ENCODE measurements at regions not wholly inside any gene's neighbourhood (a gene's known extent, or its start where the extent isn't known, plus 50 kb on each side); places are given as distances from the start of the nearest gene placed in this dataset.
"Not testable (repeated sequence)": the region's sequence is repeated elsewhere in the genome, so short reads cannot be mapped to it uniquely, and the experiment has no call there.

DNA sequence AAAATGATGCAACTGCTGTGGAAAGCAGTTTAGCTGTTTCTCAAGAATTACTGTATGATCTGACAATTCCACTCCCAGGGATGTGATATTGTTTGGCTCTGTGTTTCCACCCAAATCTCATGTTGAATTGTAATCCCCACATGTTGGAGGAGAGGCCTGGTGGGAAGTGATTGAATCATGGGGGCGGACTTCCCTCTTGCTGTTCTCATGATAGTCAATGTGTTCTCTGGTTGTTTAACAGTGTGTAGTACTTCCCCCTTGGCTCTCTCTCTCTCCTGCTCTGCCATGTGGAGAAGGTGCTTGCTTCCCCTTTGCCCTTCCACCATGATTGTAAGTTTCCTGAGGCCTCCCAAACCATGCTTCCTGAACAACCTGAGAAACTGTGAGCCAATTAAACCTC, 93.4 kb upstream of the CPM start:
- no peak for DNase-seq (ENCODE audit: low read depth, low spot score)
- H3K4me3 ChIP-seq (ENCODE audit: low read length) = no peak overlapping the region

- DNase-seq (ENCODE audit: low read depth, low spot score) = no peak
- no peak overlapping the region for H3K4me3 ChIP-seq (ENCODE audit: low read length)
Observed at GRCh38 chr12:69027411-69027881, 94.5 kb upstream of the CPM start.

GRCh38 chr12:69028941-69029729, 96.2 kb upstream of the CPM start:
- no peak for DNase-seq (ENCODE audit: low read depth, low spot score)
- H3K4me3 ChIP-seq (ENCODE audit: low read length) = no peak overlapping the region

- no peak for DNase-seq (ENCODE audit: low read depth, low spot score)
- H3K4me3 ChIP-seq (ENCODE audit: low read length) = no peak overlapping the region
Observed at GRCh38 chr12:69030321-69030720, 97.3 kb upstream of the CPM start.

GRCh38 chr12:69036533-69036932, 103.6 kb upstream of the CPM start:
- H3K4me3 ChIP-seq (ENCODE audit: low read length) = no peak overlapping the region

GRCh38 chr12:69036999-69037398, 104.0 kb upstream of the CPM start:
- no peak overlapping the region for H3K4me3 ChIP-seq (ENCODE audit: low read length)
- DNase-seq (ENCODE audit: low read depth, low spot score) = no peak

More at GRCh38 chr12:69036533-69036932, 103.6 kb upstream of the CPM start:
- DNase-seq (ENCODE audit: low read depth, low spot score) = no peak

- H3K4me3 ChIP-seq (ENCODE audit: low read length) = no peak overlapping the region
- DNase-seq (ENCODE audit: low read depth, low spot score) = no peak
Observed at GRCh38 chr12:69039911-69040310, 106.9 kb upstream of the CPM start.

DNA sequence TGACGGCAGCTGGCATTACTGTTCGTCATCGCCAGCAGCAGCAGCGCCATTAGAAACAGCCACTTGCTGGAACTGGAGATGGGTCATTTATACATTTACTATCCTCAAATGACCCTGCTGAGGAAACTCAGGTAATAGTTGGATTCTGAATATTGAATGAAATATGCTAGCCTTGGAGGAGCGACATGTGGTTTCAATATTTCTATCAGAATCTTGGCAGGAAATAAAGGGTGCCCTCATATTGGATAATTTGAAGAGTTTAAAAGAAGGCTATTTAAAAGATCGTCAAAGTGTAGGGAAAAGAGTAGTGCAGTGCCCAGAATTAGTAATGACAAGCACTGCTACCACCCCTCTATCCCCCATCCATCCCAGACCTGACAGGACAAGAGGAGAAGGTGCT, 109.6 kb upstream of the CPM start:
- no peak overlapping the region for H3K4me3 ChIP-seq (ENCODE audit: low read length)
- DNase-seq (ENCODE audit: low read depth, low spot score) = no peak

DNA sequence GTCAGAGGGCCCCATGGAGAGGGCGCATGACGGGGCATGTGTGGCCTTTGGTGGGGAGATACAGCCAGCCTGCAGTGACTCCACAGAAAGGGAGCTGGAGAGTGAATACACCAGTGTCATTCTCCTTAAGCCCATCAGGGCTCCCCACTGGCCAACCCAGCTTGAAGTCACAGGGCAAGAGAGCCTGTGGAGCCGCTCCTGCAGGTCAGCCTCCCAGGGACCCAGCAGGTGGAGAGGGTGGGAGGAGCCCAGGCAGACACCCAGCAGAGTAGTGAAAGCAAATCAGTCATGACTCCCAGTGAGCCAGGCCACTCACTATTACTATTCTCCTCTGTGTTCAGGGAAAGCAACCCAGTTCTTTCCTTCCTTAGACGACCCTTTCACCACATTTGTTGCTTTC, 110.0 kb upstream of the CPM start:
- no peak overlapping the region for H3K4me3 ChIP-seq (ENCODE audit: low read length)
- DNase-seq (ENCODE audit: low read depth, low spot score) = no peak

DNA sequence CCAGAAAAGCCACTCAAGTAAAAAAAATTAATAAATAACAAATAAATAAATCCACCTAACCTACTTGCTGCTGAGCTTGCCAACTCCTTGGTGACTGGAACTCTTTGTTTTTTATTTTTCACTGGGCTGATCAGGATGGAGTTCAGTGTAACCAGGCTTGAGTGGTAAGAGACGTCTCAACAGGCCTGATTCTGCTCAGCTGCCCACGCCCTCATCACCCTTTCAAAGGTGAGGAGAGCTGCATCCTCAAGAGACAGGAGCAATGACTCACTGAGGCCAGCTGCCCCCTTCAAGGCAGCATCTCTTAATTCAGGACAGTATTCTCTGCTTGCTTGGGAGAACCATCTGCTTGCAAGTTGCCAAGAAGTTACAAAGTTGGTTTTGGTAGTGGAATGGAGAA, 111.9 kb upstream of the CPM start:
- no peak overlapping the region for H3K4me3 ChIP-seq (ENCODE audit: low read length)
- no peak for DNase-seq (ENCODE audit: low read depth, low spot score)

GRCh38 chr12:69045430-69045829, 112.5 kb upstream of the CPM start:
- DNase-seq (ENCODE audit: low read depth, low spot score) = no peak
- no peak overlapping the region for H3K4me3 ChIP-seq (ENCODE audit: low read length)

- H3K4me3 ChIP-seq (ENCODE audit: low read length) = no peak overlapping the region
- no peak for DNase-seq (ENCODE audit: low read depth, low spot score)
Observed at GRCh38 chr12:69046363-69046762, 113.4 kb upstream of the CPM start.

- no peak for DNase-seq (ENCODE audit: low read depth, low spot score)
- H3K4me3 ChIP-seq (ENCODE audit: low read length) = no peak overlapping the region
Observed at GRCh38 chr12:69046920-69047319, 113.9 kb upstream of the CPM start.

DNA sequence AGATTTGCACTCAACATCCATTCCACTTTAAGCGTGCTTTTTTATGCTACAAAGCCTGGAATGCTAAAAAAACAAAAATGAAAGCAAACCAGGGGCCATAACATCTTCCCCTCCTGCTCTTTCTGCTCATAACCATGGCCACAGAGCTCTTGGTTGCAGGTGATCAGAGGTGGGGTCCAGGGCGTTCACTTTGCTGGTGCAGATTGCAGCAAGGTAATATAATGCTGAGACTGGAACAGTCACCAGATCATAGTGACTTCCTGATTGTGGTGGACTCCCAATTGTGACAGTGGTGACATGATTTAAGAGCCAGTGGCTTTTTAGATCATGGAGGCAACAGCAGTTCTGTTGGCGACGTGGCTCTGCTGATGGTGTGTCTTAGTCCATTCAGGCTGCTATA, 115.0 kb upstream of the CPM start:
- no peak for DNase-seq (ENCODE audit: low read depth, low spot score)
- H3K4me3 ChIP-seq (ENCODE audit: low read length) = no peak overlapping the region

DNA sequence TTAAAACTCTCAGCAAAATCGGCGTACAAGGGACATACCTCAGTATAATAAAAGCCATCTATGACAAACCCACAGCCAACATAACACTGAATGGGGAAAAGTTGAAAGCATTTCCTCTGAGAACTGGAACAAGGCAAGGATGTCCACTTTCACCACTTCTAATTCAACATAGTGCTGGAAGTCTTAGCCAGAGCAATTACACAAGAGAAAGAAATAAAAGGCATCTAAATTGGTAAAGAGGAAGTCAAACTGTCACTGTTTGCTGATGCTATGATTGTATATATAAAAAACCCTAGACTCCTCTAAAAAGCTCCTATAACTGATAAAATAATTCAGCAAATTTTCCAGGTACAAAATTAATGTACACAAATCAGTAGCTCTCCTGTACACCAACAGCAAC, 116.9 kb upstream of the CPM start:
- not testable (repeated sequence) for DNase-seq (ENCODE audit: low read depth, low spot score); H3K4me3 ChIP-seq (ENCODE audit: low read length)

DNA sequence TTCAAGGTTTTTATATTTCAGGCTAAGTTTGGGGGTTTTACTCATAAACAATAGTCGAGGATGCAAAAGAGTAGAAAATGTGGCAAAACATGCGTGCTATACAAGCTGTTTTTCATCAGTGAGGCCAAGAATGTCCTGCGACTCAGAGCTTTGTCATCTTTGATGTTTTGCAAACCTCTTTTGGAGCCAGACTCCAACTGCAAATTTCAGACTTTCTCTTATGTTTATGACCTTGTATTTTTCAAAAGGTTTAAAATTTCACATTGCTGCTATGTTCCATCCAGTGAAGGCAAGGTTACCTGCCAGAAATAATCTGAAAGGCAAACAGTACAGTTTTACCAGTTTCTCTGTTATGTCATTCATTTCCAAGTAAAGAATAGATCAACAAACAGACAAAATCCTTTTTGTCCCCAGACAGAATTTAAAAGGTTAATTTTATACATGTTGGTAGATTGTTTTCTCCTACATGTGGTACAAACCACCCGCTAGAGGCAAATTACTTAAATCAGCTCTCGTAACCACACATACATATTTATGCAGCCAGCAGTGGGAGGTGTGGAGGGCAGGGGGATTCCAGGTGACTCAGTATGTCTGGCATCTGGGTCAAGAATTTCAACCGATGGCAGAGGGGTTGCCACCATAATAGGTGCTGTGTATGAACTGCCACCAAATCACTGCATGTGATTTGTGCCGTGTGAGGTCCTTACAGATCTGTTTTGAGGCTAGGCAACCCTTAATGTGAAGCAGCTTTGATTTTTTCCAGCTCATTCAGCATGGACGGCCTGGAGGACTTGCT, 119.8 kb upstream of the CPM start:
- no peak for DNase-seq (ENCODE audit: low read depth, low spot score)
- no peak overlapping the region for H3K4me3 ChIP-seq (ENCODE audit: low read length)

GRCh38 chr12:69054343-69055056, 121.5 kb upstream of the CPM start:
- DNase-seq (ENCODE audit: low read depth, low spot score) = no peak
- H3K4me3 ChIP-seq (ENCODE audit: low read length) = no peak overlapping the region

- no peak for DNase-seq (ENCODE audit: low read depth, low spot score)
- H3K4me3 ChIP-seq (ENCODE audit: low read length) = no peak overlapping the region
Observed at GRCh38 chr12:69055280-69055679, 122.3 kb upstream of the CPM start.

GRCh38 chr12:69055706-69056105, 122.7 kb upstream of the CPM start:
- H3K4me3 ChIP-seq (ENCODE audit: low read length) = no peak overlapping the region
- no peak for DNase-seq (ENCODE audit: low read depth, low spot score)

Data from Jurkat, Clone E6-1 (cell line).